Gastroesophageal sphincter (tissue), 3 donors: ENCODE measurements at regions not wholly inside any gene's neighbourhood (a gene's known extent, or its start where the extent isn't known, plus 50 kb on each side); places are given as distances from the start of the nearest gene placed in this dataset.

Experiments
- POLR2A ChIP-seq, 2 donors: fragments of 450-650 bp; IDR thresholded peaks; one replicate each; pipeline ENCODE4 v1.6.1; 2017; ENCODE audit warnings: antibody characterized with exemption in 2 of 2, mild to moderate bottlenecking in 2 of 2, moderate library complexity in 1 of 2
- TF ChIP-seq, protein P1 (sequence below), 4 experiments: fragments of 200-600 bp in 2 of 4; fragments of 450-650 bp in 2 of 4; sonication (generic) in 1 of 4; IDR thresholded peaks; one replicate each; pipeline ENCODE4 v1.5.1; 2017 to 2019; ENCODE audit warnings: antibody characterized with exemption in 4 of 4, mild to moderate bottlenecking in 2 of 4, moderate library complexity in 2 of 4

DNA sequence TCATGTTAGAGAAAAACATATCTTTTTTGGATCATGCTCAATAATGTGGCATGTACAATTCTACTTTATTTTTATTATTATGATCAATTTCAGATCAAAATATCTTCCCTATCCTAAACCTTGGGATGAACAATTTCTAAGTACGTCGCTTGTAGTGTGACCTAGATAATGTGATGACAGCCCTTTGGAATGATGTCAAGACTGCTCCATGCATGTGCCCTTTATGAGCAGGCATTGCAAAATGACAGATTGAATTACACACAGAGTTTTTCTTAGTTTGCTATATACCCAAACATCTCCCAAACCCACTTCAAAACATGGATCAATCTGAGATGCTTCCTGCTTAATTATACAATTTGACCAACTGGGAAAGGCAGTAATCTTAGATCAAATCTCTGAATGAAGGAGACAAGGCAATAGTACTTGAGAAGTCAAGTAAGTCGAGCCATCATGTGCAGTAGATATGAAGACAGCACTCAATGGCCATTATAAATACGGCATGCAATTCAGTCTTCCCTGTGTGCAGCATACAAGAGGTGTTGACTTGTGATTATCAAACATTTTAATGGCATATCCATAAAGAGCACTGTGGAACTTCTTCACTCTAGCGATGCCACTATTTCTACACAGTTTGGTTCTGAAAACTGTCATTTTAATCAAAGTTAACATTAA, 294.8 kb downstream of the RNF144B start:
- TF ChIP-seq, protein P1, sequence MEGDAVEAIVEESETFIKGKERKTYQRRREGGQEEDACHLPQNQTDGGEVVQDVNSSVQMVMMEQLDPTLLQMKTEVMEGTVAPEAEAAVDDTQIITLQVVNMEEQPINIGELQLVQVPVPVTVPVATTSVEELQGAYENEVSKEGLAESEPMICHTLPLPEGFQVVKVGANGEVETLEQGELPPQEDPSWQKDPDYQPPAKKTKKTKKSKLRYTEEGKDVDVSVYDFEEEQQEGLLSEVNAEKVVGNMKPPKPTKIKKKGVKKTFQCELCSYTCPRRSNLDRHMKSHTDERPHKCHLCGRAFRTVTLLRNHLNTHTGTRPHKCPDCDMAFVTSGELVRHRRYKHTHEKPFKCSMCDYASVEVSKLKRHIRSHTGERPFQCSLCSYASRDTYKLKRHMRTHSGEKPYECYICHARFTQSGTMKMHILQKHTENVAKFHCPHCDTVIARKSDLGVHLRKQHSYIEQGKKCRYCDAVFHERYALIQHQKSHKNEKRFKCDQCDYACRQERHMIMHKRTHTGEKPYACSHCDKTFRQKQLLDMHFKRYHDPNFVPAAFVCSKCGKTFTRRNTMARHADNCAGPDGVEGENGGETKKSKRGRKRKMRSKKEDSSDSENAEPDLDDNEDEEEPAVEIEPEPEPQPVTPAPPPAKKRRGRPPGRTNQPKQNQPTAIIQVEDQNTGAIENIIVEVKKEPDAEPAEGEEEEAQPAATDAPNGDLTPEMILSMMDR (IDR thresholded peaks at IDR 0.05) = no peak
- TF ChIP-seq POLR2A (IDR thresholded peaks at IDR 0.05) = no peak
